ENCODE measurements at regions not wholly inside any gene's neighbourhood (a gene's known extent, or its start where the extent isn't known, plus 50 kb on each side); places are given as distances from the start of the nearest gene placed in this dataset.

- Histone ChIP-seq H3K79me2 (ENCODE audit: control insufficient read depth, low read length) (no peaks in the 10 kb centered on the region), H3K4me3 (ENCODE audit: low read length) (no peak overlapping the region), H3K4me2 (ENCODE audit: low read length) (no peak overlapping the region), H3K9me2 (replicated peaks; ENCODE audit: control insufficient read depth, low read length) (no peaks in the 10 kb centered on the region), H3K36me3 (ENCODE audit: control insufficient read depth, low read length) (no peaks in the 10 kb centered on the region), H3K9me3 (ENCODE audit: control insufficient read depth, insufficient read depth, low read length) (no peaks in the 10 kb centered on the region), H3K27ac (ENCODE audit: low read depth, low read length) (no peak overlapping the region), H3K27me3 (ENCODE audit: control insufficient read depth, low read length) (no peaks in the 10 kb centered on the region), H3K4me1 (ENCODE audit: control insufficient read depth, low read length) (no peaks in the 10 kb centered on the region), H3F3A (ENCODE audit: control insufficient read depth, insufficient read depth) (no peaks in the 10 kb centered on the region), H4K20me1 (ENCODE audit: control insufficient read depth, insufficient read depth, low read depth, low read length) (no peaks in the 10 kb centered on the region)
- TF ChIP-seq EZH2phosphoT487 (IDR thresholded peaks at IDR 0.05; ENCODE audit: borderline replicate concordance, low read length), result no peak
- TF ChIP-seq CTCF (IDR thresholded peaks at IDR 0.05; ENCODE audit: low read depth, low read length, poor library complexity, severe bottlenecking), result no peak
Measured at GRCh38 chr4:72896515-72896914, 173.0 kb downstream of the COX18 start.

- no peaks in the 10 kb centered on the region for H3K79me2 ChIP-seq (ENCODE audit: control insufficient read depth, low read length)
- H3K4me3 ChIP-seq (ENCODE audit: low read length), result no peak overlapping the region
- H3K9me2 ChIP-seq (replicated peaks; ENCODE audit: control insufficient read depth, low read length), result no peaks in the 10 kb centered on the region
- H3F3A ChIP-seq (ENCODE audit: control insufficient read depth, insufficient read depth), result no peaks in the 10 kb centered on the region
- no peaks in the 10 kb centered on the region for H3K27me3 ChIP-seq (ENCODE audit: control insufficient read depth, low read length)
- no peaks in the 10 kb centered on the region for H3K4me1 ChIP-seq (ENCODE audit: control insufficient read depth, low read length)
- TF ChIP-seq EZH2phosphoT487 (IDR thresholded peaks at IDR 0.05; ENCODE audit: borderline replicate concordance, low read length), result no peak
- TF ChIP-seq CTCF (IDR thresholded peaks at IDR 0.05; ENCODE audit: low read depth, low read length, poor library complexity, severe bottlenecking), result no peak
- no peak overlapping the region for H3K27ac ChIP-seq (ENCODE audit: low read depth, low read length)
- H3K36me3 ChIP-seq (ENCODE audit: control insufficient read depth, low read length), result no peaks in the 10 kb centered on the region
- no peaks in the 10 kb centered on the region for H4K20me1 ChIP-seq (ENCODE audit: control insufficient read depth, insufficient read depth, low read depth, low read length)
- no peaks in the 10 kb centered on the region for H3K9me3 ChIP-seq (ENCODE audit: control insufficient read depth, insufficient read depth, low read length)
- H3K4me2 ChIP-seq (ENCODE audit: low read length), result no peak overlapping the region
Measured at GRCh38 chr4:72895408-72895807, 174.1 kb downstream of the COX18 start.

GRCh38 chr4:72893354-72894066 is 176.0 kb downstream of the COX18 start:
- no peaks in the 10 kb centered on the region for H3K4me1 ChIP-seq (ENCODE audit: control insufficient read depth, low read length)
- no peak for TF ChIP-seq EZH2phosphoT487 (IDR thresholded peaks at IDR 0.05; ENCODE audit: borderline replicate concordance, low read length)

GRCh38 chr4:72888331-72888730 is 181.2 kb downstream of the COX18 start:
- Histone ChIP-seq H3K4me1 (ENCODE audit: control insufficient read depth, low read length) (no peaks in the 10 kb centered on the region), H4K20me1 (ENCODE audit: control insufficient read depth, insufficient read depth, low read depth, low read length) (no peaks in the 10 kb centered on the region), H3K9me2 (replicated peaks; ENCODE audit: control insufficient read depth, low read length) (no peaks in the 10 kb centered on the region), H3K4me2 (ENCODE audit: low read length) (no peak overlapping the region), H3K9me3 (ENCODE audit: control insufficient read depth, insufficient read depth, low read length) (no peaks in the 10 kb centered on the region), H3K79me2 (ENCODE audit: control insufficient read depth, low read length) (no peaks in the 10 kb centered on the region), H3K36me3 (ENCODE audit: control insufficient read depth, low read length) (no peaks in the 10 kb centered on the region), H3F3A (ENCODE audit: control insufficient read depth, insufficient read depth) (no peaks in the 10 kb centered on the region), H3K27ac (ENCODE audit: low read depth, low read length) (no peak overlapping the region), H3K27me3 (ENCODE audit: control insufficient read depth, low read length) (no peaks in the 10 kb centered on the region), H3K4me3 (ENCODE audit: low read length) (no peak overlapping the region)
- TF ChIP-seq EZH2phosphoT487 (IDR thresholded peaks at IDR 0.05; ENCODE audit: borderline replicate concordance, low read length) (no peak), CTCF (IDR thresholded peaks at IDR 0.05; ENCODE audit: low read depth, low read length, poor library complexity, severe bottlenecking) (no peak)

More at GRCh38 chr4:72893354-72894066, 176.0 kb downstream of the COX18 start:
- no peak overlapping the region for H3K4me3 ChIP-seq (ENCODE audit: low read length)
- no peaks in the 10 kb centered on the region for H4K20me1 ChIP-seq (ENCODE audit: control insufficient read depth, insufficient read depth, low read depth, low read length)
- H3K9me2 ChIP-seq (replicated peaks; ENCODE audit: control insufficient read depth, low read length), result no peaks in the 10 kb centered on the region
- H3K9me3 ChIP-seq (ENCODE audit: control insufficient read depth, insufficient read depth, low read length), result no peaks in the 10 kb centered on the region
- H3K27ac ChIP-seq (ENCODE audit: low read depth, low read length), result no peak overlapping the region
- no peaks in the 10 kb centered on the region for H3K79me2 ChIP-seq (ENCODE audit: control insufficient read depth, low read length)
- H3K4me2 ChIP-seq (ENCODE audit: low read length), result no peak overlapping the region
- no peaks in the 10 kb centered on the region for H3F3A ChIP-seq (ENCODE audit: control insufficient read depth, insufficient read depth)
- no peaks in the 10 kb centered on the region for H3K27me3 ChIP-seq (ENCODE audit: control insufficient read depth, low read length)
- no peaks in the 10 kb centered on the region for H3K36me3 ChIP-seq (ENCODE audit: control insufficient read depth, low read length)
